Activated CD8-positive, alpha-beta memory T cell treated with anti-CD3 and anti-CD28 coated beads for 4 hours (primary cell): ENCODE measurements at regions not wholly inside any gene's neighbourhood (a gene's known extent, or its start where the extent isn't known, plus 50 kb on each side); places are given as distances from the start of the nearest gene placed in this dataset.

Experiments
- DNase-seq, 2 donors: peaks; one replicate each; pipeline ENCODE4 v3.0.0-alpha.2; 2020; ENCODE audit warnings: low read depth in 2 of 2

GRCh38 chr4:13930155-13930554 lies 302.6 kb upstream of the BOD1L1 start:
- no peak for DNase-seq

GRCh38 chr4:13933191-13933590 lies 305.7 kb upstream of the BOD1L1 start:
- no peak for DNase-seq

- no peak for DNase-seq
These were observed 310.8 kb upstream of the BOD1L1 start for GRCh38 chr4:13938299-13938698.

- DNase-seq: no peak
These were observed 313.4 kb upstream of the BOD1L1 start for GRCh38 chr4:13940921-13941320.

GRCh38 chr4:13942977-13943376 lies 315.5 kb upstream of the BOD1L1 start:
- no peak for DNase-seq

GRCh38 chr4:13944095-13944511 lies 316.6 kb upstream of the BOD1L1 start:
- DNase-seq: no peak

GRCh38 chr4:13947921-13948320 lies 320.4 kb upstream of the BOD1L1 start:
- no peak for DNase-seq

- no peak for DNase-seq
These were observed 323.0 kb upstream of the BOD1L1 start for GRCh38 chr4:13950491-13950890.

- DNase-seq: no peak
These were observed 325.6 kb upstream of the BOD1L1 start for GRCh38 chr4:13953083-13953482.

- no peak for DNase-seq
These were observed 328.0 kb upstream of the BOD1L1 start for GRCh38 chr4:13955551-13955950.

GRCh38 chr4:13956947-13957346 lies 329.4 kb upstream of the BOD1L1 start:
- DNase-seq: no peak

GRCh38 chr4:13957871-13958270 lies 330.3 kb upstream of the BOD1L1 start:
- DNase-seq: no peak

- no peak for DNase-seq
These were observed 336.1 kb upstream of the BOD1L1 start for GRCh38 chr4:13963601-13964000.

- DNase-seq: no peak
These were observed 339.0 kb upstream of the BOD1L1 start for GRCh38 chr4:13966231-13967195.

GRCh38 chr4:13968723-13969122 lies 341.2 kb upstream of the BOD1L1 start:
- no peak for DNase-seq

- no peak for DNase-seq
These were observed 342.8 kb upstream of the BOD1L1 start for GRCh38 chr4:13970349-13970748.

- no peak for DNase-seq
These were observed 350.2 kb upstream of the BOD1L1 start for GRCh38 chr4:13977746-13978145.

- DNase-seq: no peak
These were observed 353.1 kb upstream of the BOD1L1 start for GRCh38 chr4:13980317-13981310.

GRCh38 chr4:13981499-13981898 lies 354.0 kb upstream of the BOD1L1 start:
- no peak for DNase-seq

- DNase-seq: no peak
These were observed 354.5 kb upstream of the BOD1L1 start for GRCh38 chr4:13982010-13982409.

- DNase-seq: no peak
These were observed 355.8 kb upstream of the BOD1L1 start for GRCh38 chr4:13983189-13983790.
